SK-N-SH (cell line): ENCODE measurements at regions not wholly inside any gene's neighbourhood (a gene's known extent, or its start where the extent isn't known, plus 50 kb on each side); places are given as distances from the start of the nearest gene placed in this dataset.

Experiments
- CTCF ChIA-PET: fragments of 300-600, 350-600 bp; formaldehyde crosslinking; extraction: SDS; loops from one replicate; lab custom pipeline; 2021; lab: Yijun Ruan, JAX
- POLR2A ChIA-PET: fragments of 350-600 bp; sonication (Branson Sonifier 250); formaldehyde crosslinking; extraction: SDS; loops from one replicate; lab custom pipeline; 2020; ENCODE audit warnings: antibody characterized with exemption, inconsistent platforms; lab: Yijun Ruan, JAX
- DNase-seq: peaks from one replicate; pipeline ENCODE4 v3.0.0; 2012
- H2AFZ ChIP-seq: fragments of 200-600 bp; sonication (generic); 2 replicates; pipeline ENCODE4 v1.8.1; 2016; ENCODE audit warnings: antibody characterized with exemption, mild to moderate bottlenecking, low read depth
- H3F3A ChIP-seq: fragments of 200-600 bp; sonication (generic); replicated peaks from 2 replicates; pipeline ENCODE3; 2016; ENCODE audit warnings: antibody characterized with exemption, mild to moderate bottlenecking; ENCODE audit not compliant: insufficient read depth
- H3K27ac ChIP-seq, 2 experiments: fragments of 200-500 bp in 1 of 2; fragments of 200-600 bp in 1 of 2; sonication (Bioruptor generic) in 1 of 2; sonication (generic), shearing (Covaris generic) in 1 of 2; 2 replicates each; pipeline versions ENCODE4 v1.5.1 to v1.6.1; 2014 to 2016; ENCODE audit warnings: low read depth in 2 of 2, inconsistent platforms in 1 of 2, low read length in 1 of 2, mild to moderate bottlenecking in 1 of 2, mixed read lengths in 1 of 2
- H3K27me3 ChIP-seq: fragments of 200-600 bp; sonication (generic), shearing (Covaris generic); 2 replicates; pipeline ENCODE4 v1.6.1; 2016; ENCODE audit warnings: mixed run types; ENCODE audit not compliant: insufficient read depth
- H3K36me3 ChIP-seq, 2 experiments: fragments of 200-500 bp in 1 of 2; fragments of 200-600 bp in 1 of 2; sonication (Bioruptor generic) in 1 of 2; sonication (generic) in 1 of 2; replicated peaks in 1 of 2; 2 replicates each; pipeline versions ENCODE3 to v1.5.1; 2014 to 2016; ENCODE audit warnings: low read length in 1 of 2, mild to moderate bottlenecking in 1 of 2; ENCODE audit not compliant: insufficient read depth in 2 of 2, control insufficient read depth in 1 of 2
- H3K4me1 ChIP-seq, 2 experiments: fragments of 200-500 bp in 1 of 2; fragments of 200-600 bp in 1 of 2; sonication (Bioruptor generic) in 1 of 2; sonication (generic), shearing (Covaris generic) in 1 of 2; 2 replicates each; pipeline versions ENCODE4 v1.5.1 to v1.6.1; 2014 to 2016; ENCODE audit warnings: low read depth in 1 of 2, low read length in 1 of 2, mixed run types in 1 of 2; ENCODE audit not compliant: insufficient read depth in 2 of 2, control insufficient read depth in 1 of 2
- H3K4me2 ChIP-seq: fragments of 200-600 bp; sonication (generic), shearing (Covaris generic); 2 replicates; pipeline ENCODE4 v1.6.1; 2017; ENCODE audit warnings: mixed run types
- H3K4me3 ChIP-seq, 2 experiments: fragments of 200-500 bp in 1 of 2; fragments of 200-600 bp in 1 of 2; sonication (Bioruptor generic) in 1 of 2; sonication (generic), shearing (Covaris generic) in 1 of 2; 2 replicates each; pipeline versions ENCODE4 v1.5.1 to v1.8.1; 2014 to 2016; ENCODE audit warnings: low read depth in 2 of 2, inconsistent platforms in 1 of 2, low read length in 1 of 2, mild to moderate bottlenecking in 1 of 2, mixed read lengths in 1 of 2, moderate library complexity in 1 of 2
- H3K79me2 ChIP-seq: fragments of 200-600 bp; sonication (generic); 2 replicates; pipeline ENCODE4 v1.8.1; 2017; ENCODE audit warnings: mild to moderate bottlenecking; ENCODE audit not compliant: insufficient read depth
- H3K9ac ChIP-seq: fragments of 200-600 bp; sonication (generic); 2 replicates; pipeline ENCODE4 v1.6.1; 2017; ENCODE audit warnings: mixed run types
- H3K9me2 ChIP-seq: fragments of 200-600 bp; sonication (generic); 2 replicates; pipeline ENCODE4 v1.6.1; 2017; ENCODE audit warnings: mixed run types
- H3K9me3 ChIP-seq: fragments of 200-600 bp; sonication (generic); 2 replicates; pipeline ENCODE4 v1.6.1; 2017; ENCODE audit warnings: mixed run types, mild to moderate bottlenecking, moderate library complexity
- H4K20me1 ChIP-seq: fragments of 200-600 bp; sonication (generic); 2 replicates; pipeline ENCODE4 v1.6.1; 2017; ENCODE audit warnings: mild to moderate bottlenecking, mixed run types; ENCODE audit not compliant: insufficient read depth
- CHD2 ChIP-seq: fragments of 150-350 bp; IDR thresholded peaks from 2 replicates; pipeline ENCODE4 v1.6.1; 2018; ENCODE audit warnings: low read length; ENCODE audit not compliant: partially characterized antibody
- CTCF ChIP-seq: fragments of 200-600 bp; sonication (generic); IDR thresholded peaks from 2 replicates; pipeline ENCODE4 v1.6.1; 2017; ENCODE audit warnings: antibody characterized with exemption, mild to moderate bottlenecking, moderate library complexity
- ELF1 ChIP-seq: IDR thresholded peaks from 2 replicates; pipeline ENCODE4 v1.4.0; 2012
- EP300 ChIP-seq, 2 experiments: IDR thresholded peaks; 2 replicates each; pipeline versions ENCODE4 v1.4.0 to v1.6.1; 2012; ENCODE audit warnings: borderline replicate concordance in 1 of 2, low read depth in 1 of 2, low read length in 1 of 2
- FOSL2 ChIP-seq: IDR thresholded peaks from 2 replicates; pipeline ENCODE4 v1.4.0; 2012; ENCODE audit warnings: low read depth, mild to moderate bottlenecking, moderate library complexity, borderline replicate concordance
- GABPA ChIP-seq: IDR thresholded peaks from 2 replicates; pipeline ENCODE4 v1.4.0; 2012; ENCODE audit warnings: low read depth, mild to moderate bottlenecking
- GATA2 ChIP-seq: sonication (generic); formaldehyde crosslinking; IDR thresholded peaks from 2 replicates; pipeline ENCODE4 v1.5.0; 2020; ENCODE audit warnings: mild to moderate bottlenecking, missing genetic modification reagents
- IRF3 ChIP-seq: fragments of 150-350 bp; IDR thresholded peaks from 2 replicates; pipeline ENCODE4 v1.6.1; 2016; ENCODE audit warnings: mild to moderate bottlenecking, low read depth, low read length
- JUND ChIP-seq: IDR thresholded peaks from 2 replicates; pipeline ENCODE4 v1.4.0; 2012
- MXI1 ChIP-seq: IDR thresholded peaks from 2 replicates; pipeline ENCODE4 v1.6.1; 2012; ENCODE audit warnings: mild to moderate bottlenecking, low read depth, low read length, improper control_type of control experiment
- POLR2AphosphoS5 ChIP-seq: IDR thresholded peaks from 2 replicates; pipeline ENCODE4 v1.6.1; 2012; ENCODE audit warnings: low read depth, low read length
- RAD21 ChIP-seq: IDR thresholded peaks from 2 replicates; pipeline ENCODE4 v1.6.1; 2012; ENCODE audit warnings: mild to moderate bottlenecking, low read length
- RCOR1 ChIP-seq: fragments of 150-350 bp; IDR thresholded peaks from 2 replicates; pipeline ENCODE4 v1.6.1; 2017; ENCODE audit warnings: antibody characterized with exemption, low read length
- SIN3A ChIP-seq: IDR thresholded peaks from 2 replicates; pipeline ENCODE4 v1.6.1; 2012; ENCODE audit warnings: low read depth, mild to moderate bottlenecking, low read length, moderate library complexity, borderline replicate concordance
- TAF1 ChIP-seq: IDR thresholded peaks from 2 replicates; pipeline ENCODE4 v1.6.1; 2012; ENCODE audit warnings: low read depth, mild to moderate bottlenecking, low read length, moderate library complexity, borderline replicate concordance
- TCF12 ChIP-seq: IDR thresholded peaks from 2 replicates; pipeline ENCODE4 v1.4.0; 2012
- YY1 ChIP-seq: IDR thresholded peaks from 2 replicates; pipeline ENCODE4 v1.4.0; 2012; ENCODE audit warnings: low read depth, mild to moderate bottlenecking
- WGBS: methylation state at CpG from one replicate; pipeline ENCODE4 v1.1.6; 2017; ENCODE audit warnings: low lambda C conversion rate; 5-methylcytosine and 5-hydroxymethylcytosine counted together
- TF ChIP-seq, protein P1 (sequence below): IDR thresholded peaks from 2 replicates; pipeline ENCODE4 v1.4.0; 2012; ENCODE audit warnings: low read depth, borderline replicate concordance
- TF ChIP-seq, protein P2 (sequence below): IDR thresholded peaks from 2 replicates; pipeline ENCODE4 v1.6.1; 2012; ENCODE audit warnings: mild to moderate bottlenecking, low read depth, low read length, moderate library complexity
- TF ChIP-seq, protein P3 (sequence below): IDR thresholded peaks from 2 replicates; pipeline ENCODE4 v1.4.0; 2012; ENCODE audit warnings: low read depth
- TF ChIP-seq, protein P4 (sequence below): fragments of 150-350 bp; IDR thresholded peaks from 2 replicates; pipeline ENCODE4 v1.6.1; 2017; ENCODE audit warnings: antibody characterized with exemption, low read length, low read depth, borderline replicate concordance

- DNase-seq: no peak
- Histone ChIP-seq H3K36me3 (peaks cover 0 to 5% of the 10 kb centered on the region in 2 experiments), H3K27me3 (no peaks in the 10 kb centered on the region), H3K9me3 (no peaks in the 10 kb centered on the region), H4K20me1 (no peaks in the 10 kb centered on the region), H3K9ac (no peak overlapping the region), H3K4me2 (no peak overlapping the region), H3K4me1 (peaks cover 49 to 74% of the 10 kb centered on the region in 2 experiments), H3K9me2 (no peaks in the 10 kb centered on the region), H3K79me2 (0 out of 2 replicates have a peak, but pooled peaks cover 6% of the 10 kb centered on the region), H2AFZ (no peak overlapping the region), H3K4me3 (no peak overlapping the region), H3F3A (peaks cover 42% of the 10 kb centered on the region), H3K27ac (peak overlapping the region in 1 of 2 experiments; percentile 99; a peak in 2 of 4 replicates)
- CTCF ChIA-PET: interaction anchor here (1.0 to 2.2 kb wide), 3 partner anchors 25 to 94 kb away, joined by 3 to 7 read pairs (median 5); no protein-coding TSS in a partner anchor
- POLR2A ChIA-PET: interaction anchor here (1.1 kb wide), 1 partner anchor 19 kb away, joined by 3 read pairs; no protein-coding TSS in a partner anchor
- TF ChIP-seq CHD2 (peak; percentile 9), JUND (no peak), TCF12 (no peak), GATA2 (peak; percentile 83), TAF1 (no peak), POLR2AphosphoS5 (no peak), FOSL2 (no peak), RCOR1 (no peak), SIN3A (no peak), MXI1 (no peak), GABPA (no peak), IRF3 (no peak), CTCF (no peak), RAD21 (no peak), YY1 (no peak), EP300 (IDR thresholded peaks at IDR 0.05; ENCODE audit: borderline replicate concordance in 1 of 2, low read depth in 1 of 2, low read length in 1 of 2) (peak in 1 of 2 experiments; percentile 56; a peak in 1 of 4 replicates), ELF1 (no peak)
- TF ChIP-seq, protein P1, sequence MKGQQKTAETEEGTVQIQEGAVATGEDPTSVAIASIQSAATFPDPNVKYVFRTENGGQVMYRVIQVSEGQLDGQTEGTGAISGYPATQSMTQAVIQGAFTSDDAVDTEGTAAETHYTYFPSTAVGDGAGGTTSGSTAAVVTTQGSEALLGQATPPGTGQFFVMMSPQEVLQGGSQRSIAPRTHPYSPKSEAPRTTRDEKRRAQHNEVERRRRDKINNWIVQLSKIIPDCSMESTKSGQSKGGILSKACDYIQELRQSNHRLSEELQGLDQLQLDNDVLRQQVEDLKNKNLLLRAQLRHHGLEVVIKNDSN: no peak
- TF ChIP-seq, protein P2, sequence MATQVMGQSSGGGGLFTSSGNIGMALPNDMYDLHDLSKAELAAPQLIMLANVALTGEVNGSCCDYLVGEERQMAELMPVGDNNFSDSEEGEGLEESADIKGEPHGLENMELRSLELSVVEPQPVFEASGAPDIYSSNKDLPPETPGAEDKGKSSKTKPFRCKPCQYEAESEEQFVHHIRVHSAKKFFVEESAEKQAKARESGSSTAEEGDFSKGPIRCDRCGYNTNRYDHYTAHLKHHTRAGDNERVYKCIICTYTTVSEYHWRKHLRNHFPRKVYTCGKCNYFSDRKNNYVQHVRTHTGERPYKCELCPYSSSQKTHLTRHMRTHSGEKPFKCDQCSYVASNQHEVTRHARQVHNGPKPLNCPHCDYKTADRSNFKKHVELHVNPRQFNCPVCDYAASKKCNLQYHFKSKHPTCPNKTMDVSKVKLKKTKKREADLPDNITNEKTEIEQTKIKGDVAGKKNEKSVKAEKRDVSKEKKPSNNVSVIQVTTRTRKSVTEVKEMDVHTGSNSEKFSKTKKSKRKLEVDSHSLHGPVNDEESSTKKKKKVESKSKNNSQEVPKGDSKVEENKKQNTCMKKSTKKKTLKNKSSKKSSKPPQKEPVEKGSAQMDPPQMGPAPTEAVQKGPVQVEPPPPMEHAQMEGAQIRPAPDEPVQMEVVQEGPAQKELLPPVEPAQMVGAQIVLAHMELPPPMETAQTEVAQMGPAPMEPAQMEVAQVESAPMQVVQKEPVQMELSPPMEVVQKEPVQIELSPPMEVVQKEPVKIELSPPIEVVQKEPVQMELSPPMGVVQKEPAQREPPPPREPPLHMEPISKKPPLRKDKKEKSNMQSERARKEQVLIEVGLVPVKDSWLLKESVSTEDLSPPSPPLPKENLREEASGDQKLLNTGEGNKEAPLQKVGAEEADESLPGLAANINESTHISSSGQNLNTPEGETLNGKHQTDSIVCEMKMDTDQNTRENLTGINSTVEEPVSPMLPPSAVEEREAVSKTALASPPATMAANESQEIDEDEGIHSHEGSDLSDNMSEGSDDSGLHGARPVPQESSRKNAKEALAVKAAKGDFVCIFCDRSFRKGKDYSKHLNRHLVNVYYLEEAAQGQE: no peak
- TF ChIP-seq, protein P3, sequence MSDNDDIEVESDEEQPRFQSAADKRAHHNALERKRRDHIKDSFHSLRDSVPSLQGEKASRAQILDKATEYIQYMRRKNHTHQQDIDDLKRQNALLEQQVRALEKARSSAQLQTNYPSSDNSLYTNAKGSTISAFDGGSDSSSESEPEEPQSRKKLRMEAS: no peak
- TF ChIP-seq, protein P4, sequence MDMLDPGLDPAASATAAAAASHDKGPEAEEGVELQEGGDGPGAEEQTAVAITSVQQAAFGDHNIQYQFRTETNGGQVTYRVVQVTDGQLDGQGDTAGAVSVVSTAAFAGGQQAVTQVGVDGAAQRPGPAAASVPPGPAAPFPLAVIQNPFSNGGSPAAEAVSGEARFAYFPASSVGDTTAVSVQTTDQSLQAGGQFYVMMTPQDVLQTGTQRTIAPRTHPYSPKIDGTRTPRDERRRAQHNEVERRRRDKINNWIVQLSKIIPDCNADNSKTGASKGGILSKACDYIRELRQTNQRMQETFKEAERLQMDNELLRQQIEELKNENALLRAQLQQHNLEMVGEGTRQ: no peak
- 87% methylated on average over 13 of the region's 13 CpGs for WGBS
Observed at GRCh38 chr17:77306048-77306789, 165.4 kb downstream of the SEC14L1 start.
